HG03457 (cell line): ENCODE measurements at regions not wholly inside any gene's neighbourhood (a gene's known extent, or its start where the extent isn't known, plus 50 kb on each side); places are given as distances from the start of the nearest gene placed in this dataset.
"Not testable (repeated sequence)": the region's sequence is repeated elsewhere in the genome, so short reads cannot be mapped to it uniquely, and the experiment has no call there.

Experiments used
- ATAC-seq: cut with Tn5 transposase; IDR thresholded peaks from one replicate; pipeline ENCODE4 v1.9.1; 2021; ENCODE audit warnings: moderate number of reproducible peaks; ENCODE audit not compliant: unreplicated experiment

DNA sequence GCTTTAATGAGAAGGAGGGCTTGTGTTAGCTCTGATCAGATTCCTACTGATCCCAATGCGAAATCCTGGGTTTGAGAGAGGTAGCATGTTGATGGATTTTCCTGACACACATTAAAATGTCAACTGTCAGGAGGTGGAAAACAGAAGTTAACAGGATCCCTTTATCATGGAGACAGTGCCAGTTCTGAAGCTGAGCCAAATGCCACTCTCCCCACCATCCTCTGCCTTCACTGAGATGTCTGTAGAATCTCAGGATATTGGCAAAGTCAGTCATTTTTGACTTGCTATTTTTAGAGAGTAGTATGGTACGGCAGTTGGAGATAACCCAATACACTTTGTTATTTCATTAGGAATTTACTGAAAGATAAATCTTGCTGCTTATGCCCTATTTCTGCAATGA is 1816.2 kb upstream of the FLRT2 start:
- no peak for ATAC-seq

DNA sequence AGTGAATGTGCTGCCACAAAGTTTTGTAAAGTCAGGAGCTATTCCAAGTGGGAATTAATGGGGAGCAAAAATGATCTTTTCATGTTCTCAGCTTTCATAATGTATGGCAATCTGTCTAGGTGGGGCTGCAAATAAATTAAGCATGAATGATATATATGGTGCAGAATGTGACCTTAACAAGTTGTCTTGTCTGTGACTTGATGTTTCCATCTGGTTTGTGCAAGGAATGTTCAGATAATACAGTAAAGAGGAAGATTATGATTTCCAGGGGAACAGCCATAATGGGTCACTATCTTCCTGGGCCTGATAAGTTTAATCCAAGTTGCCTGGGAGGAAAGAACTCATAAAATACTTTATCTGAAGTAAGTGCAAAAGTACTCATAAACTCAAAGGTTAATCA is 1815.8 kb upstream of the FLRT2 start:
- no peak for ATAC-seq

DNA sequence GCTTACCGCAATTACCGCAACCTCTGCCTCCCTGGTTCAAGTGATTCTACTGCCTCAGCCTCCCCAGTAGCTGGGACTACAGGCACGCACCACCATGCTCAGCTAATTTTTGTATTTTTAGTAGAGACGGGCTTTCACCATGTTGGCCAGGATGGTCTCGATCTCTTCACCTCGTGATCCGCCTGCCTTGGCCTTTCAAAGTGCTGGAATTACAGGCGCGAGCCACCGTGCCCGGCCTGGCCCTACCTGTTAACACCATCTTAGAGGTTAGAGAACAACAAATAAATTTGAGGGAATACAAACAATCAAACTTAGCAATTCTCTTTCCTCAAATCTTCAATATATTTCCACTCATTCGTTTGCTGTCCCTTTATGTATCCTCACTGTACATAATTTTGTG is 1810.5 kb upstream of the FLRT2 start:
- not testable (repeated sequence) for ATAC-seq

DNA sequence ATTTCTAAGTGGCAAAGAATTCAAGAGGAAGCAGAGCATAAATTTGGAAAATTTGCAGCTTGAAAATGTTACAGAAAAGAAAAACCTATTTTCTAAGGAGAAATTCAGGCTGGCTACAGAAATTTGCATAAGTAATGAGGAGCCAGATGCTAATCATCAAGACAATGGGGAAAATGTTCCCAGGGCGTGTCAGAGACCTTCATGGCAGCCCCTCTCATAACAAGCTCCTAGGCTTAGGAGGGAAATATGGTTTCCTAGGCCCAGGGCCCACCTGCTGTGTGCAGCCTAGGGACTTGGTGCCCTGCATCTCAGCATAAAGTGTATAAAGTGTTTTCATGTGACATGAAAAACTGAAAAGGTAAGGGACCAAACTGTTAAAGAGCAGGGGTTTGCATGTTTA is 1796.3 kb upstream of the FLRT2 start:
- ATAC-seq = no peak

DNA sequence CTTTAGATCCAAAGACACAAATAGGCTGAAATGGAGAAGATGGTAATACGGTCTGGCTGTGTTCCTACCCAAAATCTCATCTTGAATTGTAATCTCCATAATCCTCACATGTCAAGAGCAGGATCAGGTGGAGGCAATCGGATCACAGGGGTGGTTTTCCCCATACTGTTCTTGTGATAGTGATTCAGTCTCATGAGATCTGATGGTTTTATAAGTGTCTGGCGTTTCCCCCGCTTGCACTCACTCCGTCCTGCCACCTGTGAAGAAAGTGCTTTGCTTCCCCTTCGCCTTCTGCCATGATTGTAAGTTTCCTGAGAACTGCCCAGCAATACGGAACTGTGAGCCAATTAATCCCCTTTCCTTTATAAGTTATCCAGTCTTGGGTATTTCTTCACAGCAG is 1795.5 kb upstream of the FLRT2 start:
- no peak for ATAC-seq

DNA sequence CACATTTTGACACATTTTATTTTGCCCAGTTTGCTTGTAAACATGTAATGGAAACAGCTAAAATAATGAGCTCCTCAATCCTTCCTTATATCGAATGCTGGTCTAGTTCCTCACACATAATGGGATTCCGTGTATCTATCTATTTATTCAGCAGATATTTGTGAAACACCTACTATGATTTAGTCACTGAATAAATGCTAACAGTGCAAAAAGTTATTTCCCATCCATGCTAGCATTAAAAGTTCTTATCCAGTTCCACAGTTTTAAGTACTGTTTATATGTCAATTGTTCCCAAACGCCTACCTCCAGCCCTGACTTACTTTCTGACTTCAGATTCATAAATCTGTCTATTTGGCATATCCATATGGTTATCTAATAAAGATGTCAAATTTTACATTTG is 1788.7 kb upstream of the FLRT2 start:
- ATAC-seq = no peak

DNA sequence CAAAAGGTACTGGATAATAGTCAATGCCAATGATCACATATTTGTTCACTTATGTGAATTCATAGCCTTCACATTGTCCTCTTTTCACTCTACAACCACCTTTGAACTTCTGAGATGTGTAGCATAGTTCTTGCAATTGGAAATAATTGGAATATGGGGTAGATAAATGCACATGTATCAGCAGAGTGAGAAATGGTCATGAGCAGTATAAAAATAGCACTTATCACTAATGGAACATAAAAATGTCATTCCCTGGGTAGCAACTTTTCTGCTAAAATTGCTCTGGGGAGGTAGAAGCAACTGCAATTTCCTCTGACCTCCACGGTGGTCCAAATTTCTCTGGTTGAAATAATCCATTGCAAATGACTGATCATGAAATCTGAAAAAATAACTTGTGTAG is 1785.7 kb upstream of the FLRT2 start:
- ATAC-seq = no peak

DNA sequence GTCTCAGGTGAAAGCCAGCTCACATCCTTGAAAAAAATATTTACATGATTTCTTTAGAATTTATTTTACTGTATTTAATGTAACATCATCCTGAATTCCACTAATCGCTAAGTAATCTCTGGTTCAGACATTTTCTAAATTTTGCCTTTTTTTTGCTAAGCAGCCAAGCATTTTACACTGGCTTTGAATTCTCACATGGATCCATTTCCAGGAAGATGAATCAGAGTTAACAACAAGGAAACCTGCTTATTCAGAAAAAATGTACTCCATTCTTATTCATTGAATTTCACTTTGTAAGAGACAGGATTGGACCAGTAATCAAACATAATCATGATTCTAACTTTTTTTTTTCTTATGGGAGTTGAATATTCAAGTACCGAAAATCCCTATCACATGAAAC is 1785.1 kb upstream of the FLRT2 start:
- ATAC-seq = no peak

DNA sequence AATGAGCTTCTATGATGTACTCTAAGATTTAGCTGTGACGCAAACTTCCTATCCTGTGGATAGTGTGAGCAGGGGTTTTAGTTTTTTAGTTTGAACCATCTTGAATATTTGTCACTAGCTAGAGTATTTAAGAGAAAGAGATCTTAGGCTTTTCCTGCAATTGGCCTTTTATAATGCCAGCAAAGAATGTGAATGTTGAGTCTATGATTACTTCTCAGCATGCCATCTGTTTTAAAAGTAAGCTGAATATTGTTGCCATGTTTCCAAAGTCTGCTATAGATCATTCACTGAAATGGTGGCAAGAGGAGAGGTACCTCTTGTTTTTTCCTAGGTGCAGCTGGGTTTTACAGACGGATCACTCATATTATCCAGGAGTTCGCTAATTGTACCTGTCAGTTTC is 1783.6 kb upstream of the FLRT2 start:
- ATAC-seq = no peak

DNA sequence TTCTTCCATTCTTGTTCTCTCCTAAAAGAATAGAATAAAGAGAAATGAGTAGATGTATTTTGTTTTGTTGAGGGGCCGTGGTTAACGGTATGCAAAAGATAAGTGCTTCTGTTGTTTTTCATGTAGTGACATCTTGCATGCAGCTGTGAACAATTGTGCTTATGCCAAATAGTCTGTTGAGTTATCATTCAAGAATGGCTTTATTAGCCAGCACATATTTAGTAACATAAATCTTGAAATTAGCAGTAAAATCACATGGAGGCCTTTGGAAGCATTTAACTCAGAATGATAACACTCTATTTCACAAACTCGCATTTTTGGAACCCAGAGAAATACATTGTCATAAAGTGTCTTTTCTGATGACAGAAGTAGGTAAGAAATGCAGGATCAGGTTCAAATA is 1772.0 kb upstream of the FLRT2 start:
- ATAC-seq = no peak

DNA sequence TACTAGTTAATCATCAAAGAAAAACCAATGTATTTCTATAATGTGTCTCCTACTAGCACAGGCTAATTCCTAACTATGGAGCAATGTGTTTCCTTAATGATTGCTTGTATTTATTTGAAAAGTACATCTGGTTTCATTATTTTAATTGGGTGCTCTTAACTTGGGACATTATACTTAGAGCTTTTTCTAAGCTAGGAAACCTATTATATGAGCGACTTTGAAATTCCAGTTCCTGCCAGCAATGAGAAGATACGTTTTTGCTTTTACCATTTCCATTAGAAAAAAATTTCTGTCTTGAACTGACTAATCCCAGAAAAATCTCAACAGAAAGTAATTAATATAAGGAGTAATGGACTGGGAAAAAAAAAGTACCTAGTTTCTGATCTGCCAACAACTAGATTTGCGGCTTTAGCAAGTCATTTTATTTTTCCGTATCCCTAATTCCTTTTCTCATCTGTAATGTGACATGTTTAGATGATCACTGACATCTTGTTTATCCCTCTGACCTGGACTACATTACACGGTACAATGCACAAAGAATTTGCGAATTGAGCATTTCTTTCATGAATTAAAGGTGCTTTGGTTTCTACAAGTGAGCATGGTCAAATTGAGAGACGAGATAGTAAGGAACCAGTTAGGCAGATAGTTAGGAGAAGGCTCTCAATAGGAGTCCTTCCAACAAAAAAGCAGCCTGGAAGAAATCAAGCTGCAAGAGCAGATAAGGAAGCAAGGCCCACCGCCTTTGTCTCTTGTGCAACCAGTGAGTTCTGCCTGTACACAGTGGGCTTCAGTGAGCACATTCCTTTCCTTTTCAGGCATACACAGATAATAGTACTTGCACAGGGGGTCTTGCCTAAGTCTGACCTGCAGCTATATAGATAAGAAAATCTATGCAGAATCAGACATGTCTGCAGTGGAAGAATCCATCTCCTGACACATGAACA is 1765.0 kb upstream of the FLRT2 start:
- no peak for ATAC-seq

DNA sequence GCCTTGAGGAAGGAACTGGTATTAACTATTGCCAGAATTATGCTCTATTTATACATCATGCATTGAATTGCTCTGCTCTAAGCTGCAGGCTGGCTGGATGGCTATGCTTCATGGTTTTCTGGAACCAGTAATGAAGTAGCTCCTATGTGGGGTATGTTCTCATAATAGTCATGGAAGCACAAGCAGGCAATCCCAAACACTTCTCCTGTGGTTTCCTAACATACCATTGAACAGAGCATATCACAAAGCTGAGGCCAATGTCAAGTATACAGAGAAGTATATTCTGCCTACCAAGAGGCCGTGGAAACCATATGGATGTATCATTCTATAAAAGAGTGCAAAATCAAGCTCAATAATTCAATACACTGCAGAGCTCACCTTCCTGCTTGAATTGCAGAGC is 1752.4 kb upstream of the FLRT2 start:
- ATAC-seq = no peak

DNA sequence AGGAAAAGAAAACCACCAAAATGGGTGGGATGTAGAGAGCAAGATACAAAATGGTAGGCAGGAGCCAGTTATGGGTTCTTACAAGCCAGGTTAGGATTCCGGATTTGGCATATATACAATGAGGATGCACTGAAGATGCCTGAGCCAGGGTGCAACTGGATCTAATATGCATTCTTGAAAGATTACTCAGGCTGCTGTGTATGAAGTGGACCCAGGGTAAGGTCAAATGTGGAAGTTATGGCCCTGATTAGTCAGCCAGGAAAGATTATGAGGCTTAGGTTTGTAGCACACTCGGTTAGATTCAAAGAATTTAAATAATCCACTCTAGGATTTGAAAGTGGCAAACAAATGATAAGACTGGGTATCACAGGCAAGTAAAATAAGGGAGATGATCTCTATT is 1750.7 kb upstream of the FLRT2 start:
- ATAC-seq = no peak

DNA sequence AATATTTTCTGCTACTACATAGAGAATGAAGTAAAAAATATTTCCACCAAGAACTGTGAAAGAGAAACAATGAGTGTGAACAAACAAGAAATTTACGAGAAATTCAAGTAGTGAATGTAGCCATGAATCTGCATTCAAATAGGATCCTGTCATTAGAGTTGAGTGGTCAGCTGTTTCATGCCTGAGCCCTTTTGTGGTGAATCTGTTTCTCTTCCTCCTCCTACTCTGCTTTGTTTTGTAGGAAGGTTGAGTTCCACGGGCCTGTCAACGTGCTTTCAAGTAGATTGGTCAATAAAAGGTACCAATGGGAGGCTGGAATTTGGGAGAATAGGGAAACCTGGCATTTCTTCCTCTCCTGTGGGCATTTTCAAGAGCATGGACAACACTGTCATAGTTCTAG is 1749.6 kb upstream of the FLRT2 start:
- ATAC-seq = no peak

DNA sequence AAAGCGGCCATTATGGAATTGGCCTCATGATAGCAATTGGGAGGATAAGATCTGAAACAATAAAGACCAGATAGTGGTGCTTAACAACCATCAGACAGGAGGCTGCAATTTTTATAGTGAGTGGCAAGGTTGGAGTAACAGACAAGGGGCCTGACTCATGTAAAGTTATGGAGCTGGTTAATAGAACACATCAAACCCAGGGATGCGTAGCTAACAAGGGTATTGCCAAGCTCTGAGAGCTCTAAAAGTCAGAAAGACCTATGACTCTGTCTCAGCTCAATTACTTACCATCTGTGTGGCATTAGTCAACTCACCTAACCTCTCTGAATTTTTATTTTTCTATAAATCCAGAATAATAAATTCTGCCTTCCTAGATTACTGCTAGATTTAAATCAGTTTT is 1731.5 kb upstream of the FLRT2 start:
- no peak for ATAC-seq

DNA sequence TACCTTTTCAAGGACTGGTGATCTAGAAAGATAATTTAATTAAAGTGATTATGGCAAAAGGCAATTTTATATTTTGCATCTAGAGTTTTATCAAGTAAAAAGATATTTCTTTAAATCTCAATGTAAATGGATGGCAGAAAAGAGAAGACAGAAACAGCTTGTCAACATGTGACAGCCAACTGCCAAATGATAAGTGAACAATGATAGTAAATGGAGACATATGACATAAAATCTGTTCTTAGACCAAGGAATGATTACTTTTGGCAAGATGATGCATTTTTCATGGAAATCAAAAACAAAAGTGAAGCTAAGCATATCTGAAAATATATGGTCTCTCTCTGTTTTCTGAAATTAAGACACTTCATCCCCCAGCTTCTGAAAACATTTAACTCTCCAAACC is 1730.7 kb upstream of the FLRT2 start:
- ATAC-seq = no peak

DNA sequence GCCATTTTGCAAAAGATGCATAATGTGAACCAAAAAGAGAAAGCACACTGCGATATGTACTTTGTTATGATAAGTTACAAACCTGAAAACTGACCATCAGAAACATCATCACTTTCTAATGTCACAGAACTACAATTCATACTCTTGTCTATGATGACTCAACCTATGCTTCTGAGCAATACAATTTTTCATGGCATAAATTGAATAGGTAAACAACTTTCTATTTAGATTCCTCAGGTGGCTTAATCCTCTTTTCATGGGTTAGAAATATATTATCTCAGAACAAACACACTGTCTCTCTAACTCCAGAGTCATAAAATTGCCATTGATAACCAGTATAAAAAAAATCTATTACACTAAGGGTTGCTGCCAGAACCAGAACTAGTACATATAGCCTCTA is 1715.0 kb upstream of the FLRT2 start:
- no peak for ATAC-seq

DNA sequence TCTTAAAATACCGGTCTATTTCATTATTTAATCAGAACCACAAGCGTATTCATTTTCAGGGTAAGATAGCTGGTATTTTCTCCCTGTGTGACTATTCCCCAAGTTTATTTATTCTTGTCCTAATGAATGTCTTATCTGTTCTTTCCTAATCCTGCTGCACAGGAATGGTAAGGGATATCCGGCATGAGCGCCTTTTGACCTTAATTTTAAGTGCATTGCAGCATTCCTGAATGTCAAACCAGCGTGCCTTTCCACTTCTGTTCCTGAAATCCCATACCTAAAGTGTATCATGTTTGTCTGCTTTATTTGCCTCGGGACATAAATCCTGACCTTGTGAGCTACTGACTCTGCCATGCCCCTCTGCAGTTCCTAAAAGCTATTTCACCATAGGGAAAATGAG is 1713.2 kb upstream of the FLRT2 start:
- ATAC-seq = no peak

DNA sequence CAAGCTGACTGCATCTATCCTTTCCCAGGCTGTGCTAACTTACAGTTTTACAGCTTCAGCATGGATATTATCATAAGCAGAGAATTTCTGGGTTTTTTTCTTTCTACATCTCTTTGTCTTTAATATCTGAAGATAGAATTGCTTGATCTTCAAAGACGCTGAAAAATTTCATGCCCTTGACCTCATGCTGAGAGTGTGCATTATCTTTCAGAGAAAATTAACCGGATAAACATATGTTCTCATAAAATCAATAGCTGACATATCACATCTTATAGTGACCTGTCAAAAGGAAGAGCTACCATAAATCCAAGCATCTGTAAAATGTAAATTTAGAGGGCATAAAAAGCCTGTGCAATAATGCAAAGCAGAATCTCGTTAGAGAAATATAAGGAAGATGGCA is 1704.1 kb upstream of the FLRT2 start:
- ATAC-seq = no peak

DNA sequence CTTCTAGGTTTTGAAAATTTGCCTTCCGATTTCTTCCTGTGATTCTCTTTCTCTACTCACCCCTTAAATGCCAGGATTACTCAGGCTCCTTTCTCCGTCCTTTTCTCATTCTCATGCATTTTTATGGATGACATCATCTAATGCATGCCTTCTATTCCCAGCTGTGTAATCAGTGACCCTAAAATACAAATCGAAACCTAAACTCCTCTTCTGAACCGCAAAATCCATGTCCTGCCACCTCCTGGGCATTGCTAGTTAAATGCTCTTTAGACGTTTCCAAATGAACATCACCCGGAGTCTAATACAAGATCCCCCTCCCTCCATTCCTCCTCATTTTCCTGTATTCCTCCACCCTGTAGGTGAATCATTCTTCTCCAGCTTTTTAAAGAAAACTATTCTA is 1703.1 kb upstream of the FLRT2 start:
- no peak for ATAC-seq

DNA sequence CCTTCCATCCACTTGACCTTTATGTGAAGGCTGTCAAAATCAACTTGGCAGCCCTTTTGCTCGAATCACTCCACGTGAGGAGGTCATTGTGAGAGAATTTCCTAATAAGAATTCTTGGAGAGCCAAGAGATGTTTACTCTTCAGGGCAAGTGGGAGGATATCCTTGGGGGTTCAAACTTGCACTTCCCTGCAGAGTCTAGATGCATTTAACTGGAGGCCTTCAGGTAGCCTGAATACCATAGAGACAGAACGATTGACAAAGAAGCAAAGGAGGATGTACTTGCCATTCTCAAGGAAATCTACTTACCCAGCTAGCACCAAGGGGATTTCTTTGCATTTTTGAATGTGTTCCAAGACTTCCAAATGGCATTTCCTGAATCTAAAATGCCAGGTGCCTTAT is 1702.6 kb upstream of the FLRT2 start:
- no peak for ATAC-seq

DNA sequence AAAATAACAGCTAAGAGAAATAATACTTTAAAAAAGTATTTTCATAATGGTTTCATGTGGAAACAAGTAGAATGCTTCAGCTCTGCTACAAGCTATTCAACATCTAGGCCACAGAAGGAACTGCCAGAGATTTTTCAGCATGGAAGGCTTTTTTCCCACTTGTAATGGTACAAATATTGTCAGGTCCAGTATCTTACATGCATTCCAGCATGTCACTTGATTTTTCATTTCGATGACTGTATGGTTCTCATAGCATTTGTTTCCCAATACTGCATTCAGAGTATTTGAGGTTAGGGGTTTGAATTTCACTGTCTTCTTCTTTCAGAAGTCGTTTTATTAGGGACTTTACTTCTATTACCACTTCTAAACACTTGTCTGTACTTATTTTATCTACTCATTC is 1701.5 kb upstream of the FLRT2 start:
- ATAC-seq = no peak

DNA sequence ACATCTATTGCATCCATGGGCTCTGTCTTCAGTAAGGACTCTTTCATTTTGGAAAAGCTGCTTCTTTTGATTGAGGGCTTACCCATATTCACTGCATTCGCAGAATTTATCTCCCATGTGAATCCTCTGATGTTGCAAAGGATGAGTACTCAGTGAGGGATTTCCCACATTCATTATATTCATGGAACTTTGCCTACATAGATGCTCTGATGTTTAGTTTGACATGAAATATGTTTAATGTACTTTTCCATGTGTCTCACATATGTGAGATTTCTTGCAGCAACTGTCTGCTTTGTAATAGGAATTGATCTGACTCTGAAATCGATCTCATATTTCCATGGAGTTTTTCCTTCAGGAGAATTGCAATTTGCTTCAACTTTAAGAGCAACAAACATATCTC is 1699.6 kb upstream of the FLRT2 start:
- ATAC-seq = no peak
